DOHH2 (cell line): ENCODE measurements at regions not wholly inside any gene's neighbourhood (a gene's known extent, or its start where the extent isn't known, plus 50 kb on each side); places are given as distances from the start of the nearest gene placed in this dataset.

Experiments
- H3F3A ChIP-seq: fragments of 200-600 bp; sonication (generic), shearing (Covaris generic); 2 replicates; pipeline ENCODE4 v1.6.0; 2016; ENCODE audit warnings: antibody characterized with exemption, mild to moderate bottlenecking; ENCODE audit not compliant: control insufficient read depth, insufficient read depth
- H3K27ac ChIP-seq: fragments of 200-600 bp; sonication (generic); 2 replicates; pipeline ENCODE4 v1.5.1; 2014; ENCODE audit warnings: low read depth, mild to moderate bottlenecking, low read length, moderate library complexity
- H3K27me3 ChIP-seq: fragments of 200-600 bp; sonication (generic); 2 replicates; pipeline ENCODE4 v1.6.1; 2014; ENCODE audit warnings: mild to moderate bottlenecking, low read length, mixed read lengths; ENCODE audit not compliant: control insufficient read depth
- H3K36me3 ChIP-seq: fragments of 200-600 bp; sonication (generic); 2 replicates; pipeline ENCODE4 v1.6.1; 2014; ENCODE audit warnings: mild to moderate bottlenecking, low read length, moderate library complexity, mixed read lengths; ENCODE audit not compliant: control insufficient read depth
- H3K4me1 ChIP-seq: fragments of 200-600 bp; sonication (generic); 2 replicates; pipeline ENCODE4 v1.6.1; 2014; ENCODE audit warnings: mild to moderate bottlenecking, low read length, mixed read lengths; ENCODE audit not compliant: control insufficient read depth
- H3K4me2 ChIP-seq: fragments of 200-600 bp; sonication (generic); 2 replicates; pipeline ENCODE4 v1.6.0; 2014; ENCODE audit warnings: mild to moderate bottlenecking, low read length, moderate library complexity
- H3K4me3 ChIP-seq: fragments of 200-600 bp; sonication (generic); 2 replicates; pipeline ENCODE4 v1.5.1; 2014; ENCODE audit warnings: mild to moderate bottlenecking, low read length, mixed read lengths
- H3K79me2 ChIP-seq: fragments of 200-600 bp; sonication (generic); 2 replicates; pipeline ENCODE4 v1.6.1; 2014; ENCODE audit warnings: mild to moderate bottlenecking, low read length, mixed read lengths; ENCODE audit not compliant: control insufficient read depth
- H3K9me2 ChIP-seq: fragments of 200-600 bp; sonication (generic); replicated peaks from 2 replicates; pipeline ENCODE4 v1.6.1; 2014; ENCODE audit warnings: mild to moderate bottlenecking, low read length, mixed read lengths; ENCODE audit not compliant: control insufficient read depth
- H3K9me3 ChIP-seq: fragments of 200-600 bp; sonication (generic); 2 replicates; pipeline ENCODE4 v1.6.1; 2014; ENCODE audit warnings: antibody characterized with exemption, low read length, mixed read lengths; ENCODE audit not compliant: control insufficient read depth, insufficient read depth
- H4K20me1 ChIP-seq: fragments of 200-600 bp; sonication (generic); 2 replicates; pipeline ENCODE4 v1.6.0; 2014; ENCODE audit warnings: low read depth, mild to moderate bottlenecking, antibody characterized with exemption, low read length, moderate library complexity; ENCODE audit not compliant: control insufficient read depth, insufficient read depth
- EZH2phosphoT487 ChIP-seq: fragments of 200-600 bp; sonication (generic); IDR thresholded peaks from 2 replicates; pipeline ENCODE4 v1.6.1; 2017; ENCODE audit warnings: borderline replicate concordance, mild to moderate bottlenecking, antibody characterized with exemption, low read length, moderate library complexity, mixed read lengths
- TF ChIP-seq, protein P1 (sequence below): fragments of 200-600 bp; sonication (generic); IDR thresholded peaks from one replicate; pipeline ENCODE4 v1.5.1; 2014; ENCODE audit warnings: antibody characterized with exemption, mild to moderate bottlenecking, low read depth, low read length; ENCODE audit not compliant: poor library complexity, severe bottlenecking

DNA sequence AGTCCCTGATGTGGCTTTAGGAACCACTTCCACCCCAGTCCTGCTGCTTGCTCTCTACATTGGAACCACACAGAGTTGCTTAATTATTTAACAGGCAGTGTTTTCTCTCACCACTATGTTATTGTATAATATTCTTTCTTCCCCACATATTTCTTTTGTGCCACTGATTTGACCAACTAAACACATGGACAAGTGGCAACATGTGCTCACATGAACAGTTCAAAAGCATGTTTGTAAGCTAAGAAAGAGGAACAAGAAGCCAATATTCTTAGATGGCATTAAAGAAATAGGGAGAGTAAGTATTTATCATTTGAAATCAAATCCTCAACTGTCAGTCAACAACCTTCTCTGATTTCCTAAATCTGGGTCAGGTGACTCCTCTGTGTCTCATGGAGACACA lies 409.6 kb downstream of the FBXO15 start:
- H3K4me1 ChIP-seq: no peaks in the 10 kb centered on the region
- no peak overlapping the region for H3K27ac ChIP-seq
- H3F3A ChIP-seq: no peaks in the 10 kb centered on the region
- no peaks in the 10 kb centered on the region for H3K9me2 ChIP-seq
- H4K20me1 ChIP-seq: no peaks in the 10 kb centered on the region
- H3K4me2 ChIP-seq: no peak overlapping the region
- TF ChIP-seq, protein P1, sequence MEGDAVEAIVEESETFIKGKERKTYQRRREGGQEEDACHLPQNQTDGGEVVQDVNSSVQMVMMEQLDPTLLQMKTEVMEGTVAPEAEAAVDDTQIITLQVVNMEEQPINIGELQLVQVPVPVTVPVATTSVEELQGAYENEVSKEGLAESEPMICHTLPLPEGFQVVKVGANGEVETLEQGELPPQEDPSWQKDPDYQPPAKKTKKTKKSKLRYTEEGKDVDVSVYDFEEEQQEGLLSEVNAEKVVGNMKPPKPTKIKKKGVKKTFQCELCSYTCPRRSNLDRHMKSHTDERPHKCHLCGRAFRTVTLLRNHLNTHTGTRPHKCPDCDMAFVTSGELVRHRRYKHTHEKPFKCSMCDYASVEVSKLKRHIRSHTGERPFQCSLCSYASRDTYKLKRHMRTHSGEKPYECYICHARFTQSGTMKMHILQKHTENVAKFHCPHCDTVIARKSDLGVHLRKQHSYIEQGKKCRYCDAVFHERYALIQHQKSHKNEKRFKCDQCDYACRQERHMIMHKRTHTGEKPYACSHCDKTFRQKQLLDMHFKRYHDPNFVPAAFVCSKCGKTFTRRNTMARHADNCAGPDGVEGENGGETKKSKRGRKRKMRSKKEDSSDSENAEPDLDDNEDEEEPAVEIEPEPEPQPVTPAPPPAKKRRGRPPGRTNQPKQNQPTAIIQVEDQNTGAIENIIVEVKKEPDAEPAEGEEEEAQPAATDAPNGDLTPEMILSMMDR: no peak
- TF ChIP-seq EZH2phosphoT487: no peak
- no peaks in the 10 kb centered on the region for H3K27me3 ChIP-seq
- H3K4me3 ChIP-seq: no peak overlapping the region
- H3K9me3 ChIP-seq: no peaks in the 10 kb centered on the region
- H3K36me3 ChIP-seq: no peaks in the 10 kb centered on the region
- no peaks in the 10 kb centered on the region for H3K79me2 ChIP-seq

DNA sequence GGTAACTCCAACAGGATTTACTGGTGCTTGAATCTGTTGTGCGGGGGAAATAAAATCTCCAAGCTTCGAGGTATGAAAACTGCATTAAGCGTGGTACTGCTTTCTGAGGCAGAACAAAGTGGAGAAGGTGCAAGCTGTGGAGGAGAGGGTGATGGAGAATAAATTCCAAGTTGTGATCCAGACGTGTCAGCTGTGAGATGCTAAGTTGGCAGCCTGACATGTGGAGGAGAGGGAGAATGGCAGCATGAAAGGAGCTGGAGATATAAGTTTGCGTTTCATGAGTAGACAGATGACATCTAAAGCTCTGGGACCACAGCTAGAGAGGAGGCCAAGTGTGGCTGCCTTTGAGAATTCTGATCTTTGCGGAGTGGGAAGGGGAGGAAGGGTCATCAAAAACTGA lies 411.8 kb downstream of the FBXO15 start:
- Histone ChIP-seq H3K4me2 (no peak overlapping the region), H4K20me1 (no peaks in the 10 kb centered on the region), H3K9me3 (no peaks in the 10 kb centered on the region), H3K27ac (no peak overlapping the region), H3K9me2 (no peaks in the 10 kb centered on the region), H3K4me1 (no peaks in the 10 kb centered on the region), H3K36me3 (no peaks in the 10 kb centered on the region), H3K27me3 (no peaks in the 10 kb centered on the region), H3K4me3 (no peak overlapping the region), H3F3A (no peaks in the 10 kb centered on the region), H3K79me2 (no peaks in the 10 kb centered on the region)
- TF ChIP-seq, protein P1: no peak
- TF ChIP-seq EZH2phosphoT487: no peak

DNA sequence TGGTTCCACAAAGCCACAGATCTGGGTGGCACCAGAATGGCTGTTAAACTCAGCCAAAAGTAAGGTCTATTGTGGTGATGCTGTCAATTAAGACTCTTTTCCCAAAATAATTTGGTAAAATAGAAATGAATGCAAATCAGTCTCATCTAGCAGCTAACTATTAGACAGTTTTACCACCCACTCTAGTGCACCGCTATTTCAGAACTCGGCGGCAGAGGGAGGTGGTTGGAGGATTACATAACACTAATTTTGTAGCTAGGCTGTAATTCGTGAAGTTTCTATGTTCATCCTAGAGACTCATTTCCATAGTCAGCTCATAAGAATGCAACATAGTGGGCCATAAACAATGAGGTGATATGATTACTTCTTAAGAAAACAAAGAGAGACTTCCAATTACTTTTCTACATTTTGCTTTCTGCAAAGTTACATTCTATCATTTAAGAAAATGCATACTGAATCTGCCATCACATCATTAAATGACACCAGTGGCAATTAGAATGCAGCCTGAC lies 413.8 kb downstream of the FBXO15 start:
- H3K4me2 ChIP-seq: no peak overlapping the region
- no peaks in the 10 kb centered on the region for H3F3A ChIP-seq
- H3K4me3 ChIP-seq: no peak overlapping the region
- no peaks in the 10 kb centered on the region for H4K20me1 ChIP-seq
- H3K27ac ChIP-seq: no peak overlapping the region
- H3K79me2 ChIP-seq: no peaks in the 10 kb centered on the region
- TF ChIP-seq, protein P1: no peak
- no peak for TF ChIP-seq EZH2phosphoT487
- no peaks in the 10 kb centered on the region for H3K36me3 ChIP-seq
- H3K9me3 ChIP-seq: no peaks in the 10 kb centered on the region
- no peaks in the 10 kb centered on the region for H3K4me1 ChIP-seq
- no peaks in the 10 kb centered on the region for H3K27me3 ChIP-seq
- H3K9me2 ChIP-seq: no peaks in the 10 kb centered on the region

DNA sequence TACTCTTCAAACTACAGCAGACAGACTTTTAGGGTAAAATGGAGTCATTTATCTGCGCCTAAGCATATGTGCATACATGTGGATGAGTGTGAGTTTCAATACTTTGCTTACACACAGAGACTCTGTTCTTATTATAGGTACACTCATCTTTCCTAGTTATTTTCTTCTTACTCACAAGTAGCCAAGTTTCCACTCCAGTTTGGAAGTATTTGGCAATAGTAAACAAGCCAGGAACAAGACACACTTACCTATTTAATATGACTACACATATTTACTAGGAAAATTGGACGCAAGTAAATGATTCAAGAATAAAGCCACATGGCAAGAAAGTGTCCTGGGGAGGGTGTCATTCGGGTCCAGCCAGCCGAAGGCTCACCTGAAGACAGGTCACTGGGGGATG lies 414.3 kb downstream of the FBXO15 start:
- H3K4me3 ChIP-seq: no peak overlapping the region
- no peaks in the 10 kb centered on the region for H3K27me3 ChIP-seq
- no peaks in the 10 kb centered on the region for H3K36me3 ChIP-seq
- H3K9me3 ChIP-seq: no peaks in the 10 kb centered on the region
- no peaks in the 10 kb centered on the region for H3K9me2 ChIP-seq
- TF ChIP-seq, protein P1: no peak
- no peak for TF ChIP-seq EZH2phosphoT487
- no peak overlapping the region for H3K27ac ChIP-seq
- H3F3A ChIP-seq: no peaks in the 10 kb centered on the region
- H4K20me1 ChIP-seq: no peaks in the 10 kb centered on the region
- H3K4me1 ChIP-seq: no peaks in the 10 kb centered on the region
- no peak overlapping the region for H3K4me2 ChIP-seq
- H3K79me2 ChIP-seq: no peaks in the 10 kb centered on the region
